Colonic mucosa (tissue), 4 donors: ENCODE measurements at regions not wholly inside any gene's neighbourhood (a gene's known extent, or its start where the extent isn't known, plus 50 kb on each side); places are given as distances from the start of the nearest gene placed in this dataset.
"Not testable (repeated sequence)": the region's sequence is repeated elsewhere in the genome, so short reads cannot be mapped to it uniquely, and the experiment has no call there.

ENCODE experiments used
- DNase-seq: peaks from one replicate; pipeline ENCODE4 v3.0.0-alpha.2; 2020
- H3K27ac ChIP-seq: fragments of 200-600 bp; one replicate; pipeline ENCODE4 v1.8.0; 2021
- H3K27me3 ChIP-seq: fragments of 200-600 bp; one replicate; pipeline ENCODE4 v1.8.0; 2021
- H3K36me3 ChIP-seq: fragments of 200-600 bp; one replicate; pipeline ENCODE4 v1.8.0; 2021
- H3K4me1 ChIP-seq: fragments of 200-600 bp; one replicate; pipeline ENCODE4 v1.8.0; 2021; ENCODE audit warnings: mild to moderate bottlenecking
- H3K4me3 ChIP-seq: fragments of 200-600 bp; one replicate; pipeline ENCODE4 v1.8.0; 2021
- H3K9ac ChIP-seq, 2 donors: one replicate each; pipeline ENCODE4 v1.7.0; 2013; ENCODE audit warnings: control low read depth in 2 of 2, low read depth in 2 of 2, low read length in 2 of 2
- H3K9me3 ChIP-seq: fragments of 200-600 bp; one replicate; pipeline ENCODE4 v1.8.0; 2021
- CTCF ChIP-seq: fragments of 200-600 bp; IDR thresholded peaks from one replicate; pipeline ENCODE4 v1.8.0; 2022; ENCODE audit warnings: antibody characterized with exemption, mild to moderate bottlenecking
- intact Hi-C: fragments of 100-400 bp; cut with DNase I; formaldehyde crosslinking; loops from one replicate; pipeline ENCODE4 v1.14.1; 2022
- donor health status: healthy.
- donor health status: DM: no; HTN: no; CAD: no.
- donor health status: DM: no; HTN: no; CAD: no.

- no peak overlapping the region for H3K4me3 ChIP-seq
- H3K9me3 ChIP-seq, result no peaks in the 10 kb centered on the region
- intact Hi-C loops, result no loop called here
- no peak for TF ChIP-seq CTCF
- no peaks in the 10 kb centered on the region for H3K36me3 ChIP-seq
- no peak overlapping the region for H3K27ac ChIP-seq
- H3K4me1 ChIP-seq, result no peaks in the 10 kb centered on the region
- no peaks in the 10 kb centered on the region for H3K27me3 ChIP-seq
- DNase-seq, result no peak
- no peak overlapping the region for H3K9ac ChIP-seq
Observed at GRCh38 chr7:108890862-108891261, 321.2 kb downstream of the DNAJB9 start.

GRCh38 chr7:108908456-108908855 is 338.8 kb downstream of the DNAJB9 start:
- H3K9ac ChIP-seq, result no peak overlapping the region
- no peaks in the 10 kb centered on the region for H3K4me1 ChIP-seq
- H3K27me3 ChIP-seq, result no peaks in the 10 kb centered on the region
- H3K36me3 ChIP-seq, result no peaks in the 10 kb centered on the region
- DNase-seq, result no peak
- intact Hi-C loops, result no loop called here
- TF ChIP-seq CTCF, result no peak
- no peak overlapping the region for H3K27ac ChIP-seq
- no peak overlapping the region for H3K4me3 ChIP-seq
- no peaks in the 10 kb centered on the region for H3K9me3 ChIP-seq

- no peak overlapping the region for H3K4me3 ChIP-seq
- H3K36me3 ChIP-seq, result no peaks in the 10 kb centered on the region
- no peak overlapping the region for H3K27ac ChIP-seq
- no peak for DNase-seq
- H3K27me3 ChIP-seq, result no peaks in the 10 kb centered on the region
- no peak overlapping the region for H3K9ac ChIP-seq
- TF ChIP-seq CTCF, result no peak
- H3K4me1 ChIP-seq, result no peaks in the 10 kb centered on the region
- intact Hi-C loops, result loop anchor here (10.0 kb wide), 1 partner anchor 56 kb away; no protein-coding TSS in a partner anchor
- no peaks in the 10 kb centered on the region for H3K9me3 ChIP-seq
Observed at GRCh38 chr7:108911016-108911415, 341.3 kb downstream of the DNAJB9 start.

GRCh38 chr7:108920490-108920889 is 350.8 kb downstream of the DNAJB9 start:
- TF ChIP-seq CTCF, result no peak
- intact Hi-C loops, result no loop called here
- no peaks in the 10 kb centered on the region for H3K4me1 ChIP-seq
- H3K27ac ChIP-seq, result no peak overlapping the region
- no peaks in the 10 kb centered on the region for H3K9me3 ChIP-seq
- DNase-seq, result no peak
- no peak overlapping the region for H3K9ac ChIP-seq
- H3K36me3 ChIP-seq, result no peaks in the 10 kb centered on the region
- H3K27me3 ChIP-seq, result no peaks in the 10 kb centered on the region
- no peak overlapping the region for H3K4me3 ChIP-seq

- DNase-seq, H3K27ac ChIP-seq, H3K27me3 ChIP-seq, intact Hi-C loops, H3K4me1 ChIP-seq, H3K4me3 ChIP-seq, H3K36me3 ChIP-seq, H3K9me3 ChIP-seq, H3K9ac ChIP-seq: not testable (repeated sequence)
Observed at GRCh38 chr7:108943048-108943447, 373.4 kb downstream of the DNAJB9 start.

- no peak for TF ChIP-seq CTCF
- Histone ChIP-seq H3K9me3 (no peaks in the 10 kb centered on the region), H3K4me3 (no peak overlapping the region), H3K36me3 (no peaks in the 10 kb centered on the region), H3K27me3 (no peaks in the 10 kb centered on the region), H3K4me1 (no peaks in the 10 kb centered on the region), H3K9ac (no peak overlapping the region), H3K27ac (no peak overlapping the region)
- intact Hi-C loops, result no loop called here
- no peak for DNase-seq
Observed at GRCh38 chr7:108947526-108947925, 377.9 kb downstream of the DNAJB9 start.
